Stimulated activated CD4-positive, alpha-beta T cell treated with anti-CD3 and anti-CD28 coated beads, Interleukin-15, amount 100 ng/mL, for 1 hour (primary cell): ENCODE measurements at regions not wholly inside any gene's neighbourhood (a gene's known extent, or its start where the extent isn't known, plus 50 kb on each side); places are given as distances from the start of the nearest gene placed in this dataset.
"Not testable (repeated sequence)": the region's sequence is repeated elsewhere in the genome, so short reads cannot be mapped to it uniquely, and the experiment has no call there.

Source experiments
- DNase-seq, 2 donors: peaks; one replicate each; pipeline ENCODE4 v3.0.0-alpha.2; 2020; ENCODE audit warnings: low read depth in 1 of 2, low spot score in 1 of 2

- no peak for DNase-seq
These were observed 158.6 kb upstream of the ALG10B start for GRCh38 chr12:38157933-38158401.

DNA sequence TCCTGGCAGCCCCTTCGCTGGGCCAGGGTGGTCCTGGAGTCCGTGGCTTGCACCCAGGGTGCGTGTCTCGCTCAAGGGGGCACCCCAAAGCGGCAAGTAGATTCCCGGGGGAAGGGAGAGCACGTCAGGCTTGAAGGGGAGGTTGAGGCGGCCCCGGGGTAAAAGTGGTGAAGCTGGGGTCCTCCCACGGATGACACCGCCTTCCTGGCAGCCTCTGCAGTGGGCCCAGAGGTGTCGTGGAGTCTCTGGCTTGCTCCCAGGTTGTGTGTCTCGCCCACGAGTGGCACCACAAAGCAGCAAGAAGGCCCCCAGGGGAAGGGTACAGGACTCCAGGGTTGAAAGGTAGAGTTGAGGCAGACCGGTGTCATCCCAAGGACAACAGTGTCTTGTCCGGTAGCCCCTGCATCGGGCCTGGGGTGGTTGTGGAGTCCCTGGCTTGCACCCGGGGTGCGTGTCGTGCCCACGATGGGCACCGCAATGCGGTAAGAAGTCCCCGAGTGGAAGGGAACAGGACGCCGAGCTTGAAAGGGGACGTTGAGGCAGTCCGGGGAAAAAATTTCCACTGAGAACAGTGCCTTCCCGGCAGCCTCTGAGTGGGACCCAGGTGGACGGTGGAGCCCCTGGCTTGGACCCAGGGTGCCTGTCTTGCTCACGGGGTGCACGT, 158.0 kb upstream of the ALG10B start:
- no peak for DNase-seq

DNA sequence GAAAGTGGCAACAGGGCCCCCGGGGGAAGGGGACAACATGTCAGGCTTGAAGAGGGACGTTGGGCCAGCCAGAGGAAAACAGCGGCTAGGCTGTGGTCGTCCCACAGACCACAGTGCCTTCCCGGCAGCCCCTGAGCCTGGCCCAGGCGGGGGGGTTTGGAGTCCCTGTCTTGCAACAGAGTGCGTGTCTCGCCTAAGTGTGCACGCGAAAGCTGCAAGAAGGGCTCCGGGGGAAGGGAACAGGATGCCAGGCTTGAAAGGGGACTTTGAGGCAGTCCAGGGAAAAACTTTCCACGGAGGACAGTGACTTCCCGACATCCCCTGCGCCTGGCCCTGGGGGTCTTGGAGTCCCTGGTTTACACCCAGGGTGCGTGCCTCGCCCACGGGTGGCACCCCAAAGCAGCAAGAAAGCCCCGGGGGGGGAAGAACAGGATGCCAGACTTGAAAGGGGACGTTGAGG, 157.5 kb upstream of the ALG10B start:
- no peak for DNase-seq

DNA sequence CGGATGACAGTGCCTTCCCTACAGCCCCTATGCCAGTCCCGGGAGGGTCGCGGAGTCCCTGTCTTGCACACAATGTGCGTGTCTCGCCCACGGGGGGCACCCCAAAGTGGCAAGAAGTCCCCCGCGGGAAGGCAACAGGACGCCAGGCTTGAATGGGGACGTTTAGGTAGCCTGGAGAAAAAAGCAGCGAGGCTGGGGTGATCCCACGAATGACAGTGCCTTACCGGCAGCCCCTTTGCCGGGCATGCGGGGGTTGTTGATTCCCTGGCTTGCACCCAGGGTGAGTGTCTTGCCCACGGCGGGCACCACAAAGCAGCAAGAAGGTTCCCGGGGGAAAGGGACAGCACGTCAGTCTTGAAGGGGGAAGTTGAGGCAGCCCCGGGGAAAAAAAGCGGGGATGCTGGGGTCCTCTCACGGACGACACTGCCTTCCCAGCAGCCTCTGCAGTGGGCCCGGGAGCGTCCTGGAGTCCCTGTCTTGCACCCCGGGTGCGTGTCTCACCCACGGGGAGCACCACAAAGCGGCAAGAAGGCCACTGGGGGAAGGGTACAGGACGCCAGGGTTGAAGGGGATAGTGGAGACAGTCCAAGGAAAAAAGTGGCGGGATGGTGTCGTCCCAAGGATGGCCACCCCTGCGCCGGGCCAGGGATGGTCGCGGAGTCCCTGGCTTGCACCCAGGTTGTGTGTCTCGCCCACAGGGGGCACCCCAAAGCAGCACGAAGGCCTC, 156.8 kb upstream of the ALG10B start:
- no peak for DNase-seq

- no peak for DNase-seq
These were observed 156.1 kb upstream of the ALG10B start for GRCh38 chr12:38160318-38161122.

DNA sequence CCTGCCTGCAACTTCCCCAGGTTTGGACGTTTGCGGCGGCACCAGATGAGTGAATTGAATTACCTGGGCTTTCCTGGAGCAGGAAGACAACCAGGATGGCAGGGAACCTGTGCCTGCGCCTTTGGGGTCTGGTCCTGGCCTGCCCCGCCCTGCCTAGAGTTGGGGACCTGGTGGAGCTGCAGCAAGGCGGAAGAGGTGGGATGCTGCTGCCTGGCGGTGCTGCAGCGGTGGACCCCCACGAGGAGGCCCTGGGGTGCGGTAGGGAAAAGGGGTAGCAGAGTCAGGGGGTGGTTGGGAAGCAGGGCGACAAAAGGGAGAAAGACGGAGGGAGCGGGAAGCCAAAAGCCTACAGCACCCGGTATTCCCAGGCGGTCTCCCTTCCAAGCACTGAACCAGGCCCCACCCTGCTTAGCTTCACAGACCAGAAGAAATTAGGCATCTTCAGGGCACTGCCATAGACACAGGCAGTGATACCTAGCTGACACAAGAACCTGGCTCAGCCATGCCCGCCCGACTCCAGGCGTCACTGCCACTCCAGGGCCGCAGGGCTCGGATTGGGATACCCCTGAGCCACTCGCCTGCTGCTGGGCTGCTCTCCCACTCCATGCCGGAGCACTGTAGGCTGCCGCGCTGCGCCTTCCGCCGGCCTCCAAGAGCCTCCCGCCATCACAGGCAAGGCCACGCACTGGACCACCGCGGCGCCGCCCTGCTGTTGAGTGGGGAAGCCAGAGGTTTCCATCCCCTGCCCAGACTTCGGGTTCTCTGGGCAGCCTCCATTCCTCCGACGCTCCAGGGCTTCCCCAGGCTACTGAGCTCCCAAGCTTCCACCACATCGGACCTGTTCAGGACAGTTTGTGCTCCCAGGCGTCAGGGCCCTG, 155.2 kb upstream of the ALG10B start:
- no peak for DNase-seq

DNA sequence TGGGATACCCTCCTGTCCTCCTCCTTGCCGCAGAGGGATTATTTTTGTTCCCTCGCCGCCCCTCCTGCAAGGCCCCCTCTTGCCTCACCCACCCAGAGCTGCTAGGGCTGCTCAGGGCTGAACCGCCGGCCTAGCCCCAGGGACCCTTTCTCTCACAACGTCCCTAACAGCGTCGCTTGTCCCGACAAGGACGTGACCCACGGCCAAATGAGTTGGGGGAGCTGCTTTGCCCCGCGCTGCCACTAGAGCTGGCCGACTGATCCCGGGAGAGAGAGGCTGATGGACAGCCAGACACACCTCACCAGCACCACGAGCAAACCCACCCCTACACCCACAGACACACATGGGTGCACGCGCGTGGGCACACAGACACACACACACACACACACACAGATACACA, 154.6 kb upstream of the ALG10B start:
- no peak for DNase-seq

DNA sequence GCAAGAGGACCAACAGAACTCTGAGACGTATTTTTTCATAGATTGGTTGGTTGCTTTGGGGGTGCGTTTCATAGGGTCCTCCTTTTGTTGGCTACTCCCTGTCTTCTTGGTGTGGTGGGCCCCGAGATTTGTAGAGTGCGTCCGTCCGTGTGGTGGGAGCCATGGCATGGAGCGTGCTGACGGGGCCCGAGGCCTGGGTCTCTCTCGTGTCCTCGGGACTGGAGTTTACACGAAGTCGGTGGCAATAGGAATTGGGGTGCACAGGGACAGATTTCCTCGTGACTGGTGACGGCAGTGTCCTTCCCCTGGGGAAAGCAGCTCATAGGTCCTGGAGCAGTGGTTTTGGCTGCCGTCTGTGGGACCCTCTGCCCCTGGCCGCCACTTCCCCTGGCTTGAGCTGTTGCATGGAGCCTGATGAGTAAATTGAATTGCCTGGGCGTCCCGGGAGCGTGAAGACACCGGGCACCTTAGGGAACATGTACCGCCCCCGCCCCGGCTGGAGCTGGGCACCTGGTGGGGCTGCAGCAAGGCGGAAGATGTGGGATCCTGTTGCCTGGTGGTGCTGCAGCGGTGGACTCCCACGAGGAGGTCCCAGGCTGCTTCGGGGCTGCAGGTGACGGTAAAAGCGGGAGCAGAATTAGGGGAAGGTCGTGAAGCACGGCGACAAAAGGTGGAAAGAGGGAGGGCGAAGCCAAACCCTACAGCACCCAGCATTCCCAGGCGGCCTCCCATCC, 153.7 kb upstream of the ALG10B start:
- no peak for DNase-seq

GRCh38 chr12:38163442-38163801, 153.2 kb upstream of the ALG10B start:
- no peak for DNase-seq

DNA sequence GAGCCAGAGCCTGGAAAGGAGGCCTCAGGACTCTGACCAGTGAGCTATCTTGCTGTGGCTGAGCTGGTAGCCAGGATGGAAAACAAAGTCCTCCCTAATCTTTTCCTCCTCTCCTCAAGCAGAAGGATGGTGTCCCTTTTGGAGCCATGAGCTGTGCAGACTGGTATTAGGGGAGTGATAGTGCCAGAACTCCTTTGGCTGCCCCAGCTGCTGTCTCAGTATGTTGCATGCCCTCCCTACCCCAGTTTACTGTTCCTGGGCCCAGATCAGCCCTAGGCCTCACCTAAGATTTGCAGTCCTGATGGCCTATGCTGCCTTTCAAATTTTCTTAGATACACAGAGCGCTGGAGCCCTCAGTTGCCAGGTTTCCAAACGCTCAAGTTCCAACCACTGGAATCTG, 150.3 kb upstream of the ALG10B start:
- DNase-seq, result no peak

- DNase-seq, result no peak
These were observed 141.0 kb upstream of the ALG10B start for GRCh38 chr12:38175538-38175937.

- DNase-seq, result not testable (repeated sequence)
These were observed 133.0 kb upstream of the ALG10B start for GRCh38 chr12:38183617-38184016.

- not testable (repeated sequence) for DNase-seq
These were observed 119.3 kb upstream of the ALG10B start for GRCh38 chr12:38197286-38197685.

DNA sequence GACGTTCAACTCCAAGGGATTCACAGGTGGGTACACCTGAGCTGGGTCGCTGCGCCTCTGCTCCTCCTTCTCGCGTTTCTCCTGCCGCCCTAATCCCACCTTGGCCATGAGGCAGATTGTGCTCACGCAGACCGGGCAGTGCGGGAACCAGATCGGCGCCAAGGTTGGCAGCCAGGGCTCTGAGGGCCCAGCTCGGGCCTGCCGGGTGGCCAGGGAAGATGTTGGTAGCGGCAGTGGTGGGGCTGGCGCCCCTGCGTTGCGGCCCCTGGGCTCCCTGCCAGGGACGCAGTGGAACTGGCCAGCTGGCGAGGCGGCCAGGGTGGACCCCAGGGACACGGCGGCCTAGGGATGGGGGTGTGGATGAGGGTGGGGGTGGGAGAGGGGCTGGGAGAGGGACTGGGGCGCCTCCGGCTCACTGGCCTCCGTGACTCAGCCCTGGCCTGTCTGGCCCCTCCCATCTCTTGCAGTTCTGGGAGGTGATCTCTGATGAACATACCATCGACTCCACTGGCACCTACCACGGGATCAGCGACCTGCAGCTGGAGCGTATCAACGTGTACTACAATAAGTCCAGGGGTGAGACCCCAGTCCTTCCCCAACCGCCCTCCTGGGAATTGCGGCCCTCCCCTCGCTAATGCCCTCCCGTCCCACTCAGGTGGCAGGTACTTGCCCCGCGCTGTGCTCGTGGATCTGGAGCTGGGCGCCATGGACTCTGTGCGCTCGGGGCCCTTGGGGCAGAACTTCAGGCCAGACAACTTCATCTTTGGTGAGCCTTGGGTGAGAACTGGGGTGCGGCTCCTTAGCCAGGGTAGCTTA, 114.9 kb upstream of the ALG10B start:
- no peak for DNase-seq

- no peak for DNase-seq
These were observed 111.7 kb upstream of the ALG10B start for GRCh38 chr12:38204831-38205230.

DNA sequence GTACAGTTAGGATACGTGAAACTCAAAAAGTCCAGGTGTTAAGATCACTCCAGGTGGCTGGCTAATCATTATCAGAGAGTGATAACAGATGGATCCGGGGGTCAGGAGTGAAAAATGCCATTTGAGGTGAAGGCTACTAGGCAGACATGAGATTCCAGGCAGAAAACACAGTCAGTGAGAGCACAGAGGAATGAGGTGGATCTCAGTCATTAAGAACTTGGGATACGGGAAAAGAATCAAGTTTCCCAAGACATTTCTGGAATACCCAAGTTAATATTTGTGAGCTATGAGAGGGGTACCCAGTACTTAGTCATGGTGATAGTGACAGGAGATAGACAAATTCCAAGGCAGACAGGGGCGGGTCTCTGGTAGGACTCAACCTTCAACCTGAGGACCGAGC, 94.6 kb upstream of the ALG10B start:
- no peak for DNase-seq

GRCh38 chr12:38238328-38238727, 78.2 kb upstream of the ALG10B start:
- not testable (repeated sequence) for DNase-seq

GRCh38 chr12:38253778-38254177, 62.8 kb upstream of the ALG10B start:
- DNase-seq, result no peak

DNA sequence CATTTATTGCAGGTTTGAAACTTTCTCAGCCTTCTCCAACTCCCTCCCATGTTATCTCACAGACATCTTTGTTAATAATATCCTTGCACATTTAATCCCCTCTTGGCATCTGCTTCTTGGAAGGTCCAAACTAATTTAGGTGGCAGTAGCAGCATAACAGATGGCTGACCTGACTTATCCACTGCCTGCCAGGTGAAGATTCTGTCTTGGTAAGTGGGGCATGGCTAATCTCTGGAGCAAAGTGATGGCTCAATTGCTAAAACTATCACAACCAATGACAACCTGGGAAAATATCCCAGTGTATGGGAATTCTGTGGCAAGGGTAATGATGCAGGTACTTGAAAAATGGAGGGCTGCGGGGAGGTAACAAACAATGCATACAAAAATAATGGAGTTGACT, 58.2 kb upstream of the ALG10B start:
- DNase-seq, result no peak
